GM18873 (cell line): ENCODE measurements at regions not wholly inside any gene's neighbourhood (a gene's known extent, or its start where the extent isn't known, plus 50 kb on each side); places are given as distances from the start of the nearest gene placed in this dataset.
"Not testable (repeated sequence)": the region's sequence is repeated elsewhere in the genome, so short reads cannot be mapped to it uniquely, and the experiment has no call there.

Experiments used
- ATAC-seq: cut with Tn5 transposase; IDR thresholded peaks from one replicate; pipeline ENCODE4 v1.9.1; 2021; ENCODE audit warnings: mild to moderate bottlenecking, moderate library complexity, moderate number of reproducible peaks; ENCODE audit not compliant: unreplicated experiment, low FRiP score

GRCh38 chr3:168802766-168803165, 707.0 kb upstream of the GOLIM4 start:
- ATAC-seq = no peak

- no peak for ATAC-seq
Measured at GRCh38 chr3:168801794-168802193, 706.1 kb upstream of the GOLIM4 start.

- ATAC-seq = no peak
Measured at GRCh38 chr3:168796339-168796738, 700.6 kb upstream of the GOLIM4 start.

GRCh38 chr3:168794427-168794826, 698.7 kb upstream of the GOLIM4 start:
- no peak for ATAC-seq

GRCh38 chr3:168782193-168782592, 686.5 kb upstream of the GOLIM4 start:
- ATAC-seq = no peak

- ATAC-seq = not testable (repeated sequence)
Measured at GRCh38 chr3:168779970-168780645, 684.4 kb upstream of the GOLIM4 start.

GRCh38 chr3:168753724-168754123, 658.0 kb upstream of the GOLIM4 start:
- ATAC-seq = no peak

- no peak for ATAC-seq
Measured at GRCh38 chr3:168752339-168752738, 656.6 kb upstream of the GOLIM4 start.

GRCh38 chr3:168747697-168748096, 652.0 kb upstream of the GOLIM4 start:
- no peak for ATAC-seq

GRCh38 chr3:168738527-168739325, 643.0 kb upstream of the GOLIM4 start:
- no peak for ATAC-seq

GRCh38 chr3:168736202-168736601, 640.5 kb upstream of the GOLIM4 start:
- no peak for ATAC-seq

- no peak for ATAC-seq
Measured at GRCh38 chr3:168730073-168730472, 634.3 kb upstream of the GOLIM4 start.

- no peak for ATAC-seq
Measured at GRCh38 chr3:168722091-168722490, 626.4 kb upstream of the GOLIM4 start.

- peak; percentile 90 for ATAC-seq
Measured at GRCh38 chr3:168714609-168715240, 619.0 kb upstream of the GOLIM4 start.

GRCh38 chr3:168709073-168709472, 613.3 kb upstream of the GOLIM4 start:
- no peak for ATAC-seq

- ATAC-seq = peak; percentile 58
Measured at GRCh38 chr3:168707900-168708299, 612.2 kb upstream of the GOLIM4 start.

- no peak for ATAC-seq
Measured at GRCh38 chr3:168705412-168705811, 609.7 kb upstream of the GOLIM4 start.

- ATAC-seq = no peak
Measured at GRCh38 chr3:168696051-168696450, 600.3 kb upstream of the GOLIM4 start.

- ATAC-seq = no peak
Measured at GRCh38 chr3:168693870-168694269, 598.1 kb upstream of the GOLIM4 start.

GRCh38 chr3:168688267-168688666, 592.5 kb upstream of the GOLIM4 start:
- ATAC-seq = no peak

GRCh38 chr3:168684519-168684918, 588.8 kb upstream of the GOLIM4 start:
- ATAC-seq = no peak
